GM21515 (cell line): ENCODE measurements at regions not wholly inside any gene's neighbourhood (a gene's known extent, or its start where the extent isn't known, plus 50 kb on each side); places are given as distances from the start of the nearest gene placed in this dataset.

Experiments
- ATAC-seq: cut with Tn5 transposase; IDR thresholded peaks from one replicate; pipeline ENCODE4 v1.9.1; 2021; ENCODE audit not compliant: unreplicated experiment

GRCh38 chr4:123788577-123788976 lies 392.0 kb downstream of the SPRY1 start:
- ATAC-seq, result no peak

GRCh38 chr4:123790681-123791080 lies 394.1 kb downstream of the SPRY1 start:
- no peak for ATAC-seq

GRCh38 chr4:123802082-123802645 lies 405.6 kb downstream of the SPRY1 start:
- no peak for ATAC-seq

GRCh38 chr4:123802933-123803332 lies 406.3 kb downstream of the SPRY1 start:
- no peak for ATAC-seq

- no peak for ATAC-seq
Observed at GRCh38 chr4:123804196-123804721, 407.7 kb downstream of the SPRY1 start.

- ATAC-seq, result no peak
Observed at GRCh38 chr4:123806056-123806455, 409.5 kb downstream of the SPRY1 start.

- no peak for ATAC-seq
Observed at GRCh38 chr4:123807187-123807586, 410.6 kb downstream of the SPRY1 start.

GRCh38 chr4:123807866-123808265 lies 411.3 kb downstream of the SPRY1 start:
- ATAC-seq, result no peak

- no peak for ATAC-seq
Observed at GRCh38 chr4:123809864-123810263, 413.3 kb downstream of the SPRY1 start.

GRCh38 chr4:123812066-123812390 lies 415.4 kb downstream of the SPRY1 start:
- ATAC-seq, result no peak

GRCh38 chr4:123813901-123814300 lies 417.3 kb downstream of the SPRY1 start:
- ATAC-seq, result no peak

GRCh38 chr4:123816462-123816861 lies 419.9 kb downstream of the SPRY1 start:
- ATAC-seq, result no peak

GRCh38 chr4:123817025-123817688 lies 420.6 kb downstream of the SPRY1 start:
- ATAC-seq, result no peak

GRCh38 chr4:123819362-123820035 lies 422.9 kb downstream of the SPRY1 start:
- ATAC-seq, result no peak

- no peak for ATAC-seq
Observed at GRCh38 chr4:123821861-123822260, 425.3 kb downstream of the SPRY1 start.

GRCh38 chr4:123822353-123822752 lies 425.8 kb downstream of the SPRY1 start:
- no peak for ATAC-seq

- ATAC-seq, result no peak
Observed at GRCh38 chr4:123823244-123823643, 426.6 kb downstream of the SPRY1 start.

- no peak for ATAC-seq
Observed at GRCh38 chr4:123824524-123824923, 427.9 kb downstream of the SPRY1 start.

GRCh38 chr4:123825596-123826291 lies 429.1 kb downstream of the SPRY1 start:
- no peak for ATAC-seq

- ATAC-seq, result no peak
Observed at GRCh38 chr4:123826896-123827295, 430.3 kb downstream of the SPRY1 start.

GRCh38 chr4:123827511-123827910 lies 430.9 kb downstream of the SPRY1 start:
- no peak for ATAC-seq

- no peak for ATAC-seq
Observed at GRCh38 chr4:123830930-123831329, 434.3 kb downstream of the SPRY1 start.
